Fibroblast of the aortic adventitia (primary cell): ENCODE measurements at regions not wholly inside any gene's neighbourhood (a gene's known extent, or its start where the extent isn't known, plus 50 kb on each side); places are given as distances from the start of the nearest gene placed in this dataset.

Source experiments
- DNase-seq: peaks from one replicate; pipeline ENCODE4 v3.0.0-alpha.2; 2010; ENCODE audit warnings: low read depth
- H3K4me3 ChIP-seq: 2 replicates; pipeline ENCODE4 v1.5.1; 2011; ENCODE audit warnings: low read depth, mild to moderate bottlenecking, control low read depth, low read length, moderate library complexity
- CTCF ChIP-seq: IDR thresholded peaks from 2 replicates; pipeline ENCODE4 v1.5.1; 2011; ENCODE audit warnings: mild to moderate bottlenecking, low read length, control low read depth, inconsistent platforms; ENCODE audit not compliant: insufficient read depth

DNA sequence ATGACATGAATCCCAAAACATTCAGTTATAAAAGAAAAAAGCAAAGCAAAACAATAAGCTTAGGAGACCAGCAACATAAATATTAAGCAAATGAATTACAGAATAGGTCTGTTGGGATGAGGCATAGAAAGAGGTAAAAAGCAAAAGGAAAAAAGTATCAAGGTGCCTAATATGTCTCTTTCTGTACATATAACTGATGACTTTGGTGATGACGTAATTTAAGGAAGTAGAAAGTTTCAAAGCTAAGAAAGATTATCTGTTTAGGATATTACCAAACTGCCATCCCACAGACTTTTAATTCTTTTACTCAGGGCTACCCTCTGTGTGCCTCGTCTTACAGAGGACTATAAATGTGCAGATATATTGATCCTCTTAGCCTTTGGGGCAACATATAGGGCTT lies 1066.5 kb downstream of the SORCS3 start:
- TF ChIP-seq CTCF: no peak
- no peak for DNase-seq
- H3K4me3 ChIP-seq: no peak overlapping the region

DNA sequence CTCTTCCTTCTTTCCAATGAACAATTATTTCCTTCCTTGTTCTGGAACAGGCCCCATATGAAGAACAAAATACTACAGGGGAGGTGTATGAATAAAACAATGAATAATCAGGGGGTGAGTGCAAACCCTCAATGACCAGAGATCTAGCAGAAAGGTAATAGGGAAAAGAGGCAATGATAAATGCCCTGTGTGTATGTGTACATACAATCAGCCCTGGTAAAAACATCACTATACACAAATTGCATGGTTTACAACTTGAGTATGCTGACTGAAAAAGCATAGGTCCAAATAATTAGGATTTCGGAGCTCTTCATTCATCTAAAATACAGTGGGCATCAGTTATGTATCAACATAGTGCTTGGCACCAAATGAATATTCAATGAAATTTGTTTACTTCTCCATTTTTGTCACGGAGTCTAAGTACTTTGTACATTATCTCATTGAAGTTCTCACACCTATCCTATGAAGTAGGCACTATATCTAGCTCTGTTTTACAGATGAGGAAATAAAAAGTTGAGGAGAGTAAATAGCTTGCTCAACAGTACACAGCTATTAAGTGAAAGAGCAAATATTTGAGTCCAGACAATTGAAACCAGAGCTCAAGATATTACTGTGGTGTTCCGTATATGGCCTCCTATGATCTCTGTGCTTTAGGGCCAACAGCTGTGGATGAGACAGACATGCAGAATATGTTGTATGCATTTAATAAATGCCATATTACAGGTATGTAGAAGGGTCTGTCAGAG lies 1065.4 kb downstream of the SORCS3 start:
- no peak for TF ChIP-seq CTCF
- no peak for DNase-seq
- no peak overlapping the region for H3K4me3 ChIP-seq

- DNase-seq: no peak
- no peak for TF ChIP-seq CTCF
- H3K4me3 ChIP-seq: no peak overlapping the region
Measured at GRCh38 chr10:105702211-105702610, 1061.1 kb downstream of the SORCS3 start.

DNA sequence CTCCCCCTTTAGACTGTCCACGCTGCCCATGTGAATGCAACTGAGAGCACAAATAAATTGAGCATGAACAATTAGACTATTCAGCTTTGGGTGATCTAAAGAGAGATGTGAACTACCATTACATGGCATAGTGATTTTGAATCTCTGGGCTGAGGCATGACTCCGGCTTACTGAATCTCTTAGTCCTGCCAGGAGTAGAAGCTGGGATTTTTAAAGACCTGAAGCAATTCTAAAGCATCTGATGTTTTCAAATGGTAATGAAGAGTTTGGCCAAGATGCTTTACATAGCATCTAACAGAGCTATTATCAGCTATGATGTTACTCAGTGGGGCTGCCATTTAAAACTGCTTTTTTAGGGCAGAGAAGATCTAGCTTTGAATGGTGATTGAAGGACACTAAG lies 1059.1 kb downstream of the SORCS3 start:
- no peak for DNase-seq
- no peak overlapping the region for H3K4me3 ChIP-seq
- no peak for TF ChIP-seq CTCF

GRCh38 chr10:105699504-105699903 lies 1058.4 kb downstream of the SORCS3 start:
- DNase-seq: no peak
- TF ChIP-seq CTCF: no peak
- no peak overlapping the region for H3K4me3 ChIP-seq

DNA sequence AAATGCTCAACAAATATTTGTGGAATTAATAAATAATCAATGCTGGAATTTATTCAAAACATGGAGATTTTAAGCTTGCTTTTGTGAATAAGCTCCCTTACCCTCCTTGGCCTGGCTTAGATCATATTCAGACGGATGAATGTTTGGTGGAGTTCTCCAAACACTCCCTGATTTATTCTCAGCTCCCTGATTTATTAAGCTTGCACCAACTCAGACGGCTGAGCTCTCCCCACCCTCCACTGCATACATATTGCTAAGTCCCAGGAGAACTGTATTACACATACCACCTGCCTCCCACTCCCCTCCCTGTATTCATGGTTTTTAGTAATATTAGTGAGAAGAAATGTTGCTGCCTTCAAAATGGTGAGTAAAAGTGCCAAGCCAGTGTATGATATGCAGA lies 1057.5 kb downstream of the SORCS3 start:
- no peak overlapping the region for H3K4me3 ChIP-seq
- TF ChIP-seq CTCF: no peak
- DNase-seq: no peak

GRCh38 chr10:105697290-105697780 lies 1056.2 kb downstream of the SORCS3 start:
- no peak for DNase-seq
- TF ChIP-seq CTCF: no peak
- H3K4me3 ChIP-seq: no peak overlapping the region
